Stimulated activated CD8-positive, alpha-beta memory T cell treated with anti-CD3 and anti-CD28 coated beads, Interleukin-12 subunit alpha, Interleukin-12 subunit beta, amount 100 ng/mL, for 1 hour (primary cell): ENCODE measurements at regions not wholly inside any gene's neighbourhood (a gene's known extent, or its start where the extent isn't known, plus 50 kb on each side); places are given as distances from the start of the nearest gene placed in this dataset.
"Not testable (repeated sequence)": the region's sequence is repeated elsewhere in the genome, so short reads cannot be mapped to it uniquely, and the experiment has no call there.

Experiments
- DNase-seq: peaks from one replicate; pipeline ENCODE4 v3.0.0-alpha.2; 2020; ENCODE audit warnings: low read depth

DNA sequence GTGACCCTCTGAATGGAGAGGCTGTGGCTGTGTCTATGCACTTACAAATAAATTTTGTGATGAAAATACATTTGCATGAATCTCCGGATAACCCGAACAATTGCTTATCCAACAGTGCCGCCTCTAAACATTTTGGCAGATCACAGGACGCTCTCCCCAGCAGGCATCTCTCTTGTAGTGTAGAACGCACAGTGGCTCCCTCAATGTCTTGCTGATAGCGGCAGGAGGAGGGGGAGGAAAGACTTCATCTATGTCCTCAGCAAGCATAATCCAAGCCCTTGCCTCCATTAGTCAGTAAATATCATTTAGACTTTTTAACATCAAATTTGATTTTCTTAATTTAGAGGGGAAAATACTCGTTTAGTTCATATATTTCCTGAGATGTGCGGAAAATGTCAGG is 318.1 kb upstream of the IGF1R start:
- DNase-seq = no peak

DNA sequence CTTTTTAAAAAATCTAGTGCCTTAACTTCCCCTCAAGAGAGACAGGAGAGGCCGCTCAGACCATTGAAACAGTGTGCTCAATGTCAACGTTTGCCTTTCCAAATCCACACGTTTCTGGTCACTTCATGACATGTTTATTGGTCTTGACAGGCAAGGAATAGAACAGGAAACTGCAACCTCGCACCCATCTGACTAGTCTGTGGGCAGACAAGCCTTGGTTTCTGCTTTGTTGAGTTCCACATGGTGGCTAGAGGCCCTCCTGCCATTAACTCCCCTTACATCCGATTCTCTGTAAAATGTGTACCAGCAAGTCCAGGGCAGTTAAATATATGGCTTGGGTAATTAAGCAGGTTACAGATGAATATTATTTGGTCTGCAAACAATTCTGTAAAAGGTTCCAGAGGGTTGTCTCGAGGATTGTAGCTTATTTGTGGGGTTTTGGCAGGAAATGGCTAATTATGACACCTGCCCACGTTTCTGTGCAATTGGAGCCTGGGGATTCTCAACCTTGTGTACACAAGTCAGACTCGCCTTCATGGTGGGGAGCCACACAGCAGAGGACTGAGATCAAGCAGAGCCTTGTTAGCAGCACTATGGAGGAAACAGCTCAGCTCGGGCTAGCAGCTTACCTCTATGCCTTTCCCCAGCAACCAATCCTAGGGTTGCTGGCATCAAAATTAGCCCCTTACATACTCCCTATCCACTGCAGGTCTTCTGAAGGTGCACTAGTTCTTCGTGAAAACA is 317.5 kb upstream of the IGF1R start:
- DNase-seq = no peak

DNA sequence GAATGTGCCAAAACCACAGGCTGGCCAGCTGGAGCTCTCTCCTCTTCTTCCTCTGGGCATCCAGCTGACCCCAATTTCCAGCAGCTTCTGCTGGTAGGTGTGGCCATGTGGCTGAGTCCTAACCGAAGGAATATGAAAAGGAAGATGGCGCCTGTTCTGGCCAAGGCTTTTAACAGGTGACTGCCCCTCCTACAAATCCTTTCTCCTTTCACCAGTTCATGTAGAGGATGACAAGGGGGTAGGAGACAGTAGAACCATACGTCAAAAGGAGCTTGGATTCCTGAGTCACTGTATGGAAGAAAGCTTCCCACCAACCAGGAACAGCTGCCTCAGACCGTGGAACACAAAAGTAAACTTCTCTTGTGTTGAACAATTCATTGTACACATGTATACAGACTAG is 316.7 kb upstream of the IGF1R start:
- no peak for DNase-seq

DNA sequence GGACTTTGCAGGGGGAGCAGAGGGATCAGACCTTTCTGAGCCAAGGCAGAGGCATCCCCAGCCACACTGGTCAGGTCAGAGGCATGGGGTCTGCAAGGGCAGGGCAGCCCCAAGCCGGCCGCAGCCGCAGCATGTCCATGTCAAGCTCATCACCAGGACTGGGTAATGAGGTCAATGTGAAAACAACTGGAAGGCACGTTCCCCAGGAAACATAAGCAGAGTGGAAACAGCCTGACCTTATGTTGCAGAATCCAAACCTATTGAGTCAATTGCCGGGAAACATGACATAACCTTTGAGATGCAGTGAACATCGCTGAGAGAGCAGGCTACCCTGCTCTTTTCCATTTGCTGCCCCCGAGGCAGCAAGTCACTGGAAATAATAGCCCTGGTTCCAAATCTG is 315.1 kb upstream of the IGF1R start:
- DNase-seq = no peak

DNA sequence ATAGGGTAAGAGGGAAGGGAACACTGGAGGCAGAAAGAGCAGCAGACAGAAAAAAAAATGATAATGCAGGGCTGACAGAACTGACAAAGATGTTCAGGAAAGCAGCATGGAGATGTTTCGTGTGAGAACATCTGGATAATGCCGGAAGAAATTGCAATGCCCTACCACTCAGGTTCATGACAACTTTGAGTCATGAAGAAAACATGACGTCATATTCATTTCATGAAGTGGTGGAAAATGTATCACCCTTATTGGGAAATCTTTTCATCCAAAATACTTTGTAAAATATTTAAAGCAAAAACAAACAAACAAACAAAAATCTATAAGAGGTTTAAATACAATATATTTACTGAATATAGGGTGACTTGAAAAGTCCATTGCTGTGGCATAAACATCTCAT is 305.4 kb upstream of the IGF1R start:
- no peak for DNase-seq

DNA sequence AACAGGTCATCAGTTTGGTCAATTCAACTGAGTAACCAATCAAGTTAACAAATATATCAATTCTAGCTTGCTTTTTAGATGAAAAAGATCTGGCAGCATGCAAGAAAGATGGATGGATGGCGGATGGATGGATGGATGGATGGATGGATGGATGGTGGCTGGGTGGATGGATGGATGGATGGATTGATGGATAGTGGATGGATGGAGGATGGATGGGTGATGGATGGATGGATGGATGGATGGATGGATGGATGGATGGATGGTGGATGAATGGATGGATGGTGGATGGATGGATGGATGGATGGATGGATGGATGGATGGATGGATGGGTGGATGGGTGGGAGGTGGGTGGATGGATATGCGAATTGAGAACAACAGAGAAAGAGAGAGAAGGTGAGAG is 303.7 kb upstream of the IGF1R start:
- DNase-seq = no peak

DNA sequence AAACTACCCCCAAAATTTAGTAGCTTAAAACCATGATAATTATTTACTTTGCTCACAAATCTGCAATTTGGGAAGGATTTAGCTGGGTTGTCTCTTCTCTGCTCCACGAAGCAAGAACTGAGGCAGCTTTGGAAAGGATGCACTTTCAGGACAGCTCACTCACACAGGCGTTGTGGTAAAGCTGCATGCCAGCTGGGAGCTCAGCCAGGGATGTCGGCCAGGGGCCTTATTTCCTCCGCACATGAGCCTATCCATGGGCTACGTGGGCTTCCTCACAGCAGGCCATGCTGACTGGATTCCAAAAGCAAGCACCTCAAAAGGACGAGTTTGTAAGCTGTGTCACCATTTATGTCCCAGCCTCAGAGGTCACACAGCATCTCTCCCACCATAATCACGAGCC is 301.3 kb upstream of the IGF1R start:
- no peak for DNase-seq

DNA sequence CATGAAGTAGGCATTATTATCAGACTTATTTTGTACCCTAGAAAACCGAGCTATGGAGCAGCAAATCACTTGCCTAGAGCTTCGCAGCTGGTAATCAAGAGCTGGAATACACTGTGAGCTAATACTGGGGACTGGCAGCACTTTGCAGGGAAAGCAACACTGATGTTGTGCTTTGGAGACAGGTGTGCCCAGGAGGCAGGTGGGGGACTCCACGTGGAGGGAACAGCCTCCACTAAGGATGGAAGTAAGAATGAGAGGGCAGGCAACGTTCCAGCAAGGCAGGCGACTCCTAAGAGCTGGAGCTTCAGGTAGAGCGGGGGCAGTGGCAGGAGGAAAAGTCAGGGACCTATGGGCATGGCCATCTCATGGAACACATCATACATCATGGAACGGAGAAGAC is 300.5 kb upstream of the IGF1R start:
- no peak for DNase-seq

DNA sequence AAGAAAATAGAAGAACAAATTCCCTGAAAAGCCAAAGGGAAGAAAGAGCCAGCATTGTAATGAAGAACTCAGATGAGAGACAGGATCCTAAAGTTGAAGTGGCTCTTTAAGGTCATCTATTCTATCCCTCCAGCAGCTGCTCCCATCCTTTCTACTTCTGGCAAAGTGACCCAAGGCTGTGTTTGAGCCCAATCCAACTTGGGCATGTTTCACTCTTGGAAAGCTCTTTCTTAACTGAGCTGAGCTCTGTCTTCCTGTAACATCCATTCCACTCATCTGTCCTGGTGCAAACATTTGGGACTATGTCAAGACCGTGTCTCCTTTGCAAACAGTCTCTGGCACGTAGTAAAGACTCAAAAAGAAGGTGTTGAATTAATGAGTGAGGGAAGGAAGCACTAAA is 298.1 kb upstream of the IGF1R start:
- DNase-seq = no peak

DNA sequence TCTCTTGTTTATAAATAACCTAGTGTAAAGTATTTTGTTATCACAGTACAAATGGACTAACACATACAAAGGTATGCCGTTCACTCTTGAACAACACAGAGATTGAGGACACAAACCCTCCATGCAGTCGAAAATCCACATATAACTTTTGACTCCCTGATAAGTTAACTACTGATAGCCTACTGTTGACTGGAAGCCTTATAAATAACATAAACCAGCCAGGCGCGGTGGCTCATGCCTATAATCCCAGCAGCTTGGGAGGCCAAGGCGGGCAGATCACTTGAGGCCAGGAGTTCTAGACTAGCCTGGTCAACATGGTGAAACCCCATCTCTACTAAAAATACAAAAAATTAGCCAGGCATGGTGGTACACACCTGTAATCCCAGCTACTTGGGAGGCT is 290.1 kb upstream of the IGF1R start:
- not testable (repeated sequence) for DNase-seq

DNA sequence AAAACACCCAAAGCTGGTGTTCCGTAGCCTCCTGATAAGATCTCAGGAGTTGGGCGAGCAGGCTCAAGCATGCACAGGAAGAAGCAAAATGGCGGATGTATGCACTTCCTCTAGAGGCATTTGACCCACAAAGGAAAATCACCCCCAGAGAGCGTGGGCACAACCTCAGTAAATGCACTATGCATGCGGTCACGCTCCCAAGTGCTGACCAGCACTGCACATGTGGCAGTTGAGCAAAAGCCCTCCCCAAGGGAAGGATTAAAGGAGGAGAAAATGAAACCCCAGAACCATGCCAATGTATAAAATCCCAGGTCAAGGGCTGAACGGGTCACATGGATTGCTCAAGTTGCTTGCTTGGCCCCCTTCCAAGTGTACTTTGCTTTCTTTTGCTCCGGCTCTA is 289.4 kb upstream of the IGF1R start:
- DNase-seq = no peak

DNA sequence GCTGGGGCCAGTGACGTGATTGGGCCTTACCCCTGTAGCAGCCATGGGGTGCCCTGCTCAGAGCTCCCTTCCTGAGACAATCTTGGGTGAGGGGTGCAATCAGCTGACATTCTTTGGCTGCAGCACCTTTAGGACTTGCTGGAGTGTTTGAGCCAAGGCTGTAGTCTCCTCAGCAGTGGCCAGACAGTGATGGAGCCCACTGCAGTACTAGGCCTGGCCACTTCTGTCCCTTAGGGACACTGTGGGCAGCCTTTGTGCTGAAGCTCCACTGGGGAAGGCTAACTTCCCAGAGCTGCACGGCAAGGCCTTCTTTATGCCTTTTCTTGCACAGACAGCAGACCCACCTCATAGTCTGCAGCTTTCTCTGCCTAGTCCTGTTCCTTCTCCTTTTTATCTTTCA is 284.9 kb upstream of the IGF1R start:
- no peak for DNase-seq

DNA sequence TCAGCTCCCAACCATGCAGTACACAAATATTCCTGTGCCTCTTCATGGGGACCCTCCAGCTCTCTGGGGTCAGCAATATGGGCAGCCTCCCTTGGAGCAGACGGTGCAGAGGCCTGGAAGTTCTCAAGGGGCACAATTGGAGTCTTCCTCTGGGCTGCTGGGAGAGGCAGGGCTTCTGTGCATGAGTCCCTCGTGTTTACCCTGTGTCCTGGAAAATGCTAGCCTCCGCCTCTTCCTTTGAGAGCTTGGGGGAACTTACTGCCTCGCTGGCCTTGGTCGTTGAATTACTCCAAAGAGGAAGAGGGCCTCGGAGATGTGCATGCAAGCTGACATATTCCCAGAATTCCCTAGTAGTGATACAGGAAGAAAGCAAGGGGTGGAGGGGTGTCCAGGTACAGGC is 284.4 kb upstream of the IGF1R start:
- DNase-seq = no peak

DNA sequence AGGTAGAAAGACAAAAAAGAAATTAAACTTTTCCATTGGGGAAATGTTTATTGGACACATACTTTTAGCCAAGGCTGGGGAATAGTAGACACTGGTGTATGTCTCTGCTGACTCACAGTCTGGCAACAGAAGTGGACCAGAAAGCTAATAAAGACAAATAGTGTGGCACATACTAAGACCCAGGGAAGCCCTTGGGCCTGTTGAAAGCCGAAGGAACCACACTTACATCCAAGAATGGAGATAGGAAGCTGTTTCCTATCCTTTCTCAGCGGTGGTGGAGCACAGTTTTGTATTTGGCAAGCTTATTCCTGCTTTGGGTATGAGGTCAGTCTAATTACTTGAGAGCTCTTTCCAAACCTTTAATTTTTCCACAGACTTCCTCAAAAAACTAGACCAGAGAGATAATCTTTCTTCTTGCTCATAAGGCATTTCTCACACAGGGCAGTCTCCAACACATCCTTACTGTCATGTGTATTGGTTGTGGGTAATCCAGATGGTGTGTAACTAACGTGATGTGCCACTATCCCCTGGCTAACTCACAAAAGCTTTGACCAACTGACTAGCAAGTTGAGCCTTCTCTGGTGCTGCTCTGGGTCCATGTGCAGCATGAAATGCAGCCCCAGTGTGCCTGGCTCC is 279.1 kb upstream of the IGF1R start:
- DNase-seq = no peak

DNA sequence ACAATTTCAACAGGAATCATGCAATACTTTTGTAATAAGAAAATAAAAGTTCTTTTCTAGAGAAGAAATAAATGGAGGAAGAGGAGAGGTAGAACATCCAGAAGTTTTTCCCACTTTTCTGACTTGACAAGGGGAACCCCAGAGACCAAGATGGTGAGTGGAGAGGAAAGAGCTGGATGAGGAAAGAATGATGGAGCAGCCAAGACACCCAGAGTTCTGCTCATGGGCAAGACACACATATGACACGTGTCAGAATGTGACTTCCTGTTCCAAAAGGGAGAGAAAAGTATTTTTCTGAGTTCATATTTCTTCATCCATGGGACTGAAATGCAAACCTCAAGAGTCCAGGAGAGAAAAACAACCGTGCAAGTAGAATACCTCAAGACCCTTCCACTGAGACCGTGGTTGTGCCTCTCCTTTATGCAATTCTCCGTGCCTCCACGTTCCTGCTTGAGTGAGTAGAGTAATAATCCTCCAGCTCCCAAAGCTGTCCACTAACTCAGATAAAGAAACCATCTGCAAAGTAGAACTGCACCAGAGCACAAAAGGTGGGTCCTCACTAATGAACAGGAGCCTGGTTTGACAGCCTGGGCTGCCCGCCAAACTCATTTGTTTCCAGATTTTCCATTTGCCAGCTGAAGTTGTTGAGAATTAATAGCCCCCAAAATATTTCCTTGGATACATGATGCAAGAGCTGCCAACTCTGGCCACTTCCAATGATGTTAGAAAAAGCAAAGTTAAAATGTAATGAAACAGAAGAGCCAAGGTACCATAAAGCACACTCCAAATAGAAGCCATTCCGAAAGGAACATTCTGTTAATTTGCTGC is 272.6 kb upstream of the IGF1R start:
- no peak for DNase-seq

DNA sequence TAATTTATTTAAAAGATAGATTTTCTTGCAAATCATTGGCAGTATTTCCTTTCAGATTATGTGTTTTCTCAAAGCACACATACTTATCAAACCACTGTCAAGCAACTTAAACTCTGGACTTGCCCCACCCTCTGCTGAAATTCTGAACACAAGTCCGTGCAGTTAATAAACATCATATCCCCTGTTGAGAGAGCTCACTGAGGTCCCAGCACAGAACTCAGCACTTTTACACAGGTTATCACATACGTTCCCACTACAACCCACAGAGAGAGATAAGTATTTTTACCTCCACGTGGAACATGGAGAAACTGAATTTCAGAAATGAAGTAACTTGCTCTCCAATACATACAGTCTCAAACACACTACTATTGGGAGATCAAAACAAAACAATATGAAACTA is 267.6 kb upstream of the IGF1R start:
- DNase-seq = no peak

DNA sequence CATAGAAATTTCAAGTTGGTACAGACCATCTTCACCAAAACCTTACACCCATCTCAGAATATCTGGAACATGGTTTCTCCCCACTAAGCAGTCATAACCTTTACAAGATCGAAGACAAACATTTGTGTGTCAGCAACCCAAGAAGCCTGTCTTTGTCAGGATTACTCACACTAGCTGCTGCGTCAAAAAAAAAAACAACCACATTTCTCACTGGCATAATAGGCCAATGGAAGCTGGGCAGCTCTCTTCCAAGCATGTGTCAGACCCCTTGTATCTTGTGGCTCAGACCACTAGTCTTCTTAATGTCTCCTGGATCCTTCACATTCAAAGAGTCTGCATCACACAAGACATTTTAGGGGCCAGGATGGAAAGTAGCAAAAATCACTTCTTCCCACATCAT is 266.9 kb upstream of the IGF1R start:
- no peak for DNase-seq

DNA sequence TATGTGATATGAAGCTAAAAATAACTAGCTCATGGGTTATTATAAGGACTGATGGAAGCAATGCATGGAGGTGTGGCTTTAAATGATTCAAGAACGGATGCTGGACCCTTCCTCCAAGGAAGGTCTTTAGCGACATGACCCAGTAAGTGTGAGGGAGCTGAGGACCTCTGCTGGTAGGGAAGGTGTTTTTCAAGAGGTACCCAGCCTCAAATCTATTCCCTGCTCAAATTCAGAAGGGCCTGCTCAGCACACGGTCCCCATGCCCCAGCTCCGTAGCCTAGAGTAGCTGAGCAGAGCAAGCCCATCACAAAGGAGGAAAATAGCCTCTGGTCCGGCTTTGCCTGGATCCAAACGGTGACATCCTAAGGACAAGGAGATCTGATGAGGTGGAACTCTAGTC is 266.2 kb upstream of the IGF1R start:
- no peak for DNase-seq

DNA sequence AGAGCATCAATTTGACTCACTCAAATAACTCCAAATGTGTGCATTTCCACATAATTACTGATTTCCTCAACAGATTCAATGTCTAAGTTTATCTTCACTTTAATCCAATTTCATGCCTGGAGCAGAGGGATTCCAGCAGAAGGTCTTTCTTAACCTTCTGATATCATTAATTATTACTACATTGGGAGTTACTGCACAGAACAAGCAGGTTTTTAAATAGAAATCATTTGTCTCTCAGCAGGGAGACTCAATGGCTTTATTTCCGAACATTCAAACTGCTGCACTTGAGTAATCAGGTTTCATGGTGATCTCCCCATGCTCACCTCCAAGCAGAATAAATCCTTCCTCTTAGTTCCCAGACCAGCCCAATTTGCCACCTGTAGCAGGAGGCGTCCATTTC is 264.8 kb upstream of the IGF1R start:
- DNase-seq = no peak

DNA sequence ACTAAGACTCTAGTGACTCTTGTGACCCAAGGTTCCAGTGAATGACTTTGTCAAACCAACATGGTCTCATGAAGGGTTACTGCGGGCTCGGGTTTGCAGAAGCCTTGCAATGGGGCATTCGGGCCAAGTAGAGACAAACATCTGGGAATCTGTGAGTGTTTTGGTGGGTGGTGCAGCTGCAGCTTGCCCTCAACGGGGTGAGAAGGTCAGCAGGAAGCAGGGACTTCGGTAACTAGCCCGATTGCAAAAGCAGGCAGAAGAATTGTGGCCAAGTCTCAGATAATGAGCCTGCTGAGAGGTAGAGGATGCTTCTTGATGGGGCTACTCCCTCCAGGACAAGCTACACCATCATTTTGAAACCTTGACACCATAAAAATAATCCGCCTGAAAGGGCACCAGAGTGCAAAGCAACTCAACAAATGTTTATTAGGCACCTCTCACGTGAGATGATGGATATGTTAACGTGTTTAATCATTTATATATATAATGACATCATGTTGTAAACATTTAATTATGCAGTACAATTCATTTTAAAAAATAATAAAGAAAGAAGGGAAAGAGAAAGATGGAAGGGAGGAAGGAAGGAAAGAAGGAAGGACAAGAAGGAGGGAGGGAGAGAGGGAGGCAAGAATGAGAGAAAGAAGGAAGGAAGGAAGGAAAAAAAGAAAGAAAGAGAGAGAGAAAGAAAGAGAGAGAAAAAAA is 263.9 kb upstream of the IGF1R start:
- no peak for DNase-seq

DNA sequence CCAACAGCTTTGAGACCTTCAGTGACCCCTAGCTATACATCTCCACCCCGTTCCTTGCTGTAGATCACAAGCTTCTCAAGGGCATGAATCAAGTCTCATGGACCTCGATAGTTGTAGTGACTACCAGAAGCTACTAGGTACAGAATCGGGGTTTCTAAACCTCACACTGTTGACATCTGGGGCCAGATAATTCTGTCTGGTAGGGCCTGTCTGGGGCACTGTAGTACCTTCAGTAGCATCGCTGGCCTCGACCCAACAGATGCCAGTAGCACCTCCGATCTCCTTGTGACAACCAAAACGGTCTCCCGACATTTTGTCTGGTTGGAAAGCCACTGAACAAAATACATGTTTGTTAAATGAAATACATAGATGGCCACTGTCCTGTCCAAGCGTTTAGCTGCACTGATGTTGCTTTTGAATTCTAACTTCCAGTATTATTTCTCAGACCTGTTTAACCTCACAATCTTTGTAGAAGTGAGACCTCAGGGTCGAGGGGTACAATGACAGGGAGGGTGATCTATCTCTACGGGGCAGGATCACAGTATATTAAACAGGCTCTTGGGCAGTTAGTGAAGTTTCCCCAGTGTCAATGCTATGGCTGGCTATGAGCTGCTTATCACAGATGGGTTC is 262.5 kb upstream of the IGF1R start:
- no peak for DNase-seq

DNA sequence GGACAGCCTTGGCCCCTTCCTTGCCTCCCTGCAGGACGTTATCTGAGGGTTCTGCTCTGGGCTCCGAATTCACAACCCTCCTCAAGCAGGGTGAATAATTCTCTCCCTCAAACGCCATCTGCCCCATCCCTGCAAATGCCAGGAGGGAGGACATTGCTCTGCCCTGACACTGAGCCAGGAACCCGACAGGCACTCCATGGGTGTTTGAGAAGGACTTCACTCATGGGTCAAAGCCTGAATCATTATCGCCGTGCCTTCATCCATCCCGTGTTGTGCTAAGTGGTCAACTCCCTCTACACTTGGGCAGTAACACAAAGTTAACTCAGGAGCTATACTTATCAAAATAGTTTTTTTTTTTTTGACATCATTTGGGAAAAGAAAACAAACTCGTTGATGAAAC is 261.8 kb upstream of the IGF1R start:
- DNase-seq = no peak
